DND-41 (cell line): ENCODE measurements at regions not wholly inside any gene's neighbourhood (a gene's known extent, or its start where the extent isn't known, plus 50 kb on each side); places are given as distances from the start of the nearest gene placed in this dataset.

Experiments
- EZH2 ChIP-seq: IDR thresholded peaks from 3 replicates; pipeline ENCODE4 v1.6.1; 2012; ENCODE audit warnings: borderline replicate concordance, low read depth, mild to moderate bottlenecking, moderate library complexity, low read length, inconsistent platforms; ENCODE audit not compliant: severe bottlenecking
- TF ChIP-seq, protein P1 (sequence below): IDR thresholded peaks from 2 replicates; pipeline ENCODE4 v1.5.1; 2012; ENCODE audit warnings: borderline replicate concordance, low read length, moderate library complexity, mild to moderate bottlenecking; ENCODE audit not compliant: poor library complexity, severe bottlenecking; ENCODE audit errors: extremely low read depth

DNA sequence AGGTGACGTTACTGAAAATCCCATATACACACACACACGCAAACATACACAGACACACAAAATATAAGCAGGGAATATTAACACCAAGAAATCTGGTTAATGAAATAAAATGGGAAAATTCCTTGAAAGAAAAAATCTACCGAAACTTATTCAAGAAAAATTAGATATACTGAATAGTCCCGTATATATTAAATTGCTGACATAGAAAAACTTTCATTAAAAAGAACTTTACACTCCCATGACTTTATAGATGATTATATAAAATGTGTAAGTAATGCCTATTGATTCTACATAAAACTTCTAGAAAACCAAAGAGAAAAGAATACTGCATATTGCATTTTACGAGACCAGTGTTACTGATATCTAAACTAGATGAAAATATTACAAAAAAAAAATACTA, 803.2 kb downstream of the SLC16A7 start:
- TF ChIP-seq, protein P1, sequence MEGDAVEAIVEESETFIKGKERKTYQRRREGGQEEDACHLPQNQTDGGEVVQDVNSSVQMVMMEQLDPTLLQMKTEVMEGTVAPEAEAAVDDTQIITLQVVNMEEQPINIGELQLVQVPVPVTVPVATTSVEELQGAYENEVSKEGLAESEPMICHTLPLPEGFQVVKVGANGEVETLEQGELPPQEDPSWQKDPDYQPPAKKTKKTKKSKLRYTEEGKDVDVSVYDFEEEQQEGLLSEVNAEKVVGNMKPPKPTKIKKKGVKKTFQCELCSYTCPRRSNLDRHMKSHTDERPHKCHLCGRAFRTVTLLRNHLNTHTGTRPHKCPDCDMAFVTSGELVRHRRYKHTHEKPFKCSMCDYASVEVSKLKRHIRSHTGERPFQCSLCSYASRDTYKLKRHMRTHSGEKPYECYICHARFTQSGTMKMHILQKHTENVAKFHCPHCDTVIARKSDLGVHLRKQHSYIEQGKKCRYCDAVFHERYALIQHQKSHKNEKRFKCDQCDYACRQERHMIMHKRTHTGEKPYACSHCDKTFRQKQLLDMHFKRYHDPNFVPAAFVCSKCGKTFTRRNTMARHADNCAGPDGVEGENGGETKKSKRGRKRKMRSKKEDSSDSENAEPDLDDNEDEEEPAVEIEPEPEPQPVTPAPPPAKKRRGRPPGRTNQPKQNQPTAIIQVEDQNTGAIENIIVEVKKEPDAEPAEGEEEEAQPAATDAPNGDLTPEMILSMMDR: no peak
- TF ChIP-seq EZH2: no peak
